Mammary epithelial cell (primary cell): ENCODE measurements at regions not wholly inside any gene's neighbourhood (a gene's known extent, or its start where the extent isn't known, plus 50 kb on each side); places are given as distances from the start of the nearest gene placed in this dataset.

Experiments used
- CTCF ChIP-seq, 2 donors: IDR thresholded peaks in 1 of 2; conservative IDR thresholded peaks in 1 of 2; 2 replicates each; pipeline ENCODE4 v1.5.1; 2011 to 2012; ENCODE audit warnings: inconsistent platforms in 2 of 2, low read length in 2 of 2, mild to moderate bottlenecking in 2 of 2, control low read depth in 1 of 2, low read depth in 1 of 2; ENCODE audit not compliant: insufficient read depth in 1 of 2; ENCODE audit errors: extremely low read depth in 1 of 2
- EZH2 ChIP-seq: IDR thresholded peaks from 2 replicates; pipeline ENCODE4 v1.6.1; 2012; ENCODE audit warnings: low read length, inconsistent platforms, borderline replicate concordance

GRCh38 chr18:26631135-26631534 lies 82.8 kb upstream of the KCTD1 start:
- TF ChIP-seq CTCF (conservative IDR thresholded peaks at IDR 0.05 in 1 of 2, IDR thresholded peaks at IDR 0.05 in 1 of 2; ENCODE audit: extremely low read depth in 1 of 2, insufficient read depth in 1 of 2, low read depth in 1 of 2, low read length in 2 of 2) = no peak
- no peak for TF ChIP-seq EZH2
